A673 (cell line): ENCODE measurements at regions not wholly inside any gene's neighbourhood (a gene's known extent, or its start where the extent isn't known, plus 50 kb on each side); places are given as distances from the start of the nearest gene placed in this dataset.

Experiments
- CTCF ChIP-seq: fragments of 300-800, 200-600 bp; sonication (generic); conservative IDR thresholded peaks from 2 replicates; pipeline ENCODE4 v1.5.1; 2017; ENCODE audit warnings: low read depth, mild to moderate bottlenecking, antibody characterized with exemption, low read length, moderate library complexity, mixed read lengths
- EZH2 ChIP-seq: fragments of 200-600 bp; sonication (generic); IDR thresholded peaks from 2 replicates; pipeline ENCODE4 v1.6.1; 2017; ENCODE audit warnings: borderline replicate concordance, low read depth, mild to moderate bottlenecking, mixed read lengths, antibody characterized with exemption, low read length; ENCODE audit not compliant: poor library complexity, severe bottlenecking

GRCh38 chr6:155509743-155510475 is 54.3 kb upstream of the NOX3 start:
- TF ChIP-seq EZH2 (no peak), CTCF (no peak)
